ENCODE measurements at regions not wholly inside any gene's neighbourhood (a gene's known extent, or its start where the extent isn't known, plus 50 kb on each side); places are given as distances from the start of the nearest gene placed in this dataset.

DNA sequence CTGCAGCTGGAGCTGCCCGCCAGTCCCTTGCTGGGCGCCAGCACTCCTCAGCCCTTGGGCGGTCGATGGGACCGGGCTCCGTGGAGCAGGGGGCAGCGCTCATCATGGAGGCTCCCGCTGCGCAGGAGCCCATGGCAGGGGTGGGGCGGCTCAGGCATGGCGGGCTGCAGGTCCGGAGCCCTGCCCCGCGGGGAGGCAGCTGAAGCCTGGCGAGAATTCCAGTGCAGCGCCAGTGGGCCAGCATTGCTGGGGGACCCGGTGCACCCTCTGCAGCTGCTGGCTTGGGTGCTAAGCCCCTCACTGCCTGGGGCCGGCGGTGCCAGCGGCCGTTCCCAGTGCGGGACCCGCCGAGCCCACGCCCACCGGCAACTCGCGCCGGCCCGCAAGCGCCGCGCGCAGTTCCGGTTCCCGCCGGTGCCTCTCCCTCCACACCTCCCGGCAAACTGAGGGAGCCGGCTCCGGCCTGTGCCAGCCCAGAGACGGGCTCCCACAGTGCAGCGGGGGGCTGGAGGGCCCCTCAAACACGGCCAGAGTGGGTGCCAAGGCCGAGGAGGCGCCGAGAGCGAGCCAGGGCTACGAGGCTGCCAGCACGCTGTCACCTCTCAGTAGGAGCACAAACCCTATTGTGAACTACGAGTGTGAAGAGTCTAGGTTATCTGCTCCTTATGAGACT lies 687.1 kb downstream of the PCDH17 start:
- Histone ChIP-seq H3K27me3 (no peaks in the 10 kb centered on the region), H3K4me3 (no peak overlapping the region), H3K27ac (no peak overlapping the region), H3K36me3 (no peaks in the 10 kb centered on the region), H3K4me1 (no peaks in the 10 kb centered on the region), H3K9me3 (no peaks in the 10 kb centered on the region)
- TF ChIP-seq POLR2A (IDR thresholded peaks at IDR 0.05) (no peak), EP300 (IDR thresholded peaks at IDR 0.05) (no peak), POLR2AphosphoS5 (IDR thresholded peaks at IDR 0.05) (no peak)
- TF ChIP-seq, protein P1, sequence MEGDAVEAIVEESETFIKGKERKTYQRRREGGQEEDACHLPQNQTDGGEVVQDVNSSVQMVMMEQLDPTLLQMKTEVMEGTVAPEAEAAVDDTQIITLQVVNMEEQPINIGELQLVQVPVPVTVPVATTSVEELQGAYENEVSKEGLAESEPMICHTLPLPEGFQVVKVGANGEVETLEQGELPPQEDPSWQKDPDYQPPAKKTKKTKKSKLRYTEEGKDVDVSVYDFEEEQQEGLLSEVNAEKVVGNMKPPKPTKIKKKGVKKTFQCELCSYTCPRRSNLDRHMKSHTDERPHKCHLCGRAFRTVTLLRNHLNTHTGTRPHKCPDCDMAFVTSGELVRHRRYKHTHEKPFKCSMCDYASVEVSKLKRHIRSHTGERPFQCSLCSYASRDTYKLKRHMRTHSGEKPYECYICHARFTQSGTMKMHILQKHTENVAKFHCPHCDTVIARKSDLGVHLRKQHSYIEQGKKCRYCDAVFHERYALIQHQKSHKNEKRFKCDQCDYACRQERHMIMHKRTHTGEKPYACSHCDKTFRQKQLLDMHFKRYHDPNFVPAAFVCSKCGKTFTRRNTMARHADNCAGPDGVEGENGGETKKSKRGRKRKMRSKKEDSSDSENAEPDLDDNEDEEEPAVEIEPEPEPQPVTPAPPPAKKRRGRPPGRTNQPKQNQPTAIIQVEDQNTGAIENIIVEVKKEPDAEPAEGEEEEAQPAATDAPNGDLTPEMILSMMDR (IDR thresholded peaks at IDR 0.05): no peak
- ATAC-seq (ENCODE audit: low FRiP score in 2 of 2): no peak
- DNase-seq: peak in 1 of 2 donors; percentile 73
- 98% methylated on average over 20 to 24 of the region's 50 CpGs for WGBS, 2 donors

GRCh38 chr13:58324161-58324560 lies 692.6 kb downstream of the PCDH17 start:
- Histone ChIP-seq H3K27ac (no peak overlapping the region), H3K4me1 (no peaks in the 10 kb centered on the region), H3K27me3 (no peaks in the 10 kb centered on the region), H3K9me3 (no peaks in the 10 kb centered on the region), H3K36me3 (no peaks in the 10 kb centered on the region), H3K4me3 (no peak overlapping the region)
- no peak for DNase-seq
- TF ChIP-seq EP300 (IDR thresholded peaks at IDR 0.05): no peak
- TF ChIP-seq, protein P1 (IDR thresholded peaks at IDR 0.05): peak in 1 of 6 experiments; percentile 7
- no peak for ATAC-seq (ENCODE audit: low FRiP score in 2 of 2)

DNA sequence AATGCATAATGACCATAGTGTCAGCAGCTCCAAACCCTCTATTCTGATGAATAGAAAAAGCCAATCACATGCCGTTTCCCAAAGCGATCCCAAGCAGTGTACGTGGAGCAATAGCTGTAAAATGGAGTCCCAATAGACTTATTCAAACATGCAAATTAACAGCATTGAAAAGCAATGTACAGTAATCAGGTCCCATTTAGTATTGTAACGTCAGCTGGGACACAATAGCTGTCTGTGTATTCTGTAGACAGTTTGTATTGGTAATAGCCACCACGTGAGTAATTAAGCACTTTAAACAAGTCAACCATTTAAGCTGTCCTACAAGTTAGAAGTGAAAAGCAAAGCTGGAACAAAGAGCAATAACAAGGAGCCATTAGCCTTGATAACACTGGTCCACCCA lies 698.2 kb downstream of the PCDH17 start:
- no peaks in the 10 kb centered on the region for H3K36me3 ChIP-seq
- WGBS, 2 donors: 82 to 86% methylated on average over 5 of the region's 5 CpGs
- ATAC-seq (ENCODE audit: low FRiP score in 2 of 2) (no peak), DNase-seq (no peak)
- TF ChIP-seq POLR2A (IDR thresholded peaks at IDR 0.05): no peak
- no peak for TF ChIP-seq EP300 (IDR thresholded peaks at IDR 0.05)
- no peak overlapping the region for H3K4me3 ChIP-seq
- H3K4me1 ChIP-seq: no peaks in the 10 kb centered on the region
- no peaks in the 10 kb centered on the region for H3K9me3 ChIP-seq
- no peak overlapping the region for H3K27ac ChIP-seq
- H3K27me3 ChIP-seq: no peaks in the 10 kb centered on the region

- TF ChIP-seq EP300 (IDR thresholded peaks at IDR 0.05) (no peak), POLR2A (IDR thresholded peaks at IDR 0.05) (no peak), POLR2AphosphoS5 (IDR thresholded peaks at IDR 0.05) (no peak)
- TF ChIP-seq, protein P1 (IDR thresholded peaks at IDR 0.05): no peak
- Histone ChIP-seq H3K4me1 (peaks cover 0 to 7% (median 0%) of the 10 kb centered on the region in 4 donors), H3K36me3 (no peaks in the 10 kb centered on the region), H3K27ac (no peak overlapping the region), H3K9me3 (no peaks in the 10 kb centered on the region), H3K4me3 (no peak overlapping the region), H3K27me3 (no peaks in the 10 kb centered on the region)
- no peak for ATAC-seq (ENCODE audit: low FRiP score in 2 of 2)
- no peak for DNase-seq
Observed at GRCh38 chr13:58340895-58341294, 709.4 kb downstream of the PCDH17 start.

GRCh38 chr13:58341318-58341717 lies 709.8 kb downstream of the PCDH17 start:
- DNase-seq (no peak), ATAC-seq (ENCODE audit: low FRiP score in 2 of 2) (no peak)
- no peaks in the 10 kb centered on the region for H3K27me3 ChIP-seq
- H3K4me3 ChIP-seq: no peak overlapping the region
- H3K9me3 ChIP-seq: no peaks in the 10 kb centered on the region
- TF ChIP-seq EP300 (IDR thresholded peaks at IDR 0.05) (no peak), POLR2AphosphoS5 (IDR thresholded peaks at IDR 0.05) (no peak), POLR2A (IDR thresholded peaks at IDR 0.05) (no peak)
- TF ChIP-seq, protein P1 (IDR thresholded peaks at IDR 0.05): no peak
- H3K27ac ChIP-seq: no peak overlapping the region
- peaks cover 0 to 7% (median 0%) of the 10 kb centered on the region in 4 donors for H3K4me1 ChIP-seq
- H3K36me3 ChIP-seq: no peaks in the 10 kb centered on the region
- WGBS, 2 donors: 92 to 93% methylated on average over 1 of the region's 1 CpG

All from upper lobe of left lung (tissue), 6 donors.